ENCODE measurements at regions not wholly inside any gene's neighbourhood (a gene's known extent, or its start where the extent isn't known, plus 50 kb on each side); places are given as distances from the start of the nearest gene placed in this dataset.
A peak's percentile ranks its signal among the peaks of the same experiment; 100 is the strongest.

- no peaks in the 10 kb centered on the region for H3K4me1 ChIP-seq
- no peak for TF ChIP-seq CTCF (IDR thresholded peaks at IDR 0.05)
- FAIRE-seq (no peak), ATAC-seq (no peak), DNase-seq (no peak)
- WGBS, 2 donors = 80 to 89% methylated on average over 3 of the region's 3 CpGs
- no peaks in the 10 kb centered on the region for H3K27me3 ChIP-seq
- H3K4me3 ChIP-seq = no peak overlapping the region
- no peak overlapping the region for H3K27ac ChIP-seq
- no peaks in the 10 kb centered on the region for H3K36me3 ChIP-seq
- intact Hi-C loops (cut with DNase I) = no loop called here
- H3K9me3 ChIP-seq = no peaks in the 10 kb centered on the region
Observed at GRCh38 chr5:165202519-165202910, 1697.1 kb downstream of the MAT2B start.

GRCh38 chr5:165209101-165209727 lies 1703.8 kb downstream of the MAT2B start:
- no peaks in the 10 kb centered on the region for H3K36me3 ChIP-seq
- peak; percentile 17 to 65 (median 59) for TF ChIP-seq CTCF (IDR thresholded peaks at IDR 0.05)
- FAIRE-seq (peak; percentile 78), ATAC-seq (peak in 2 of 4 donors; percentile 40 to 49), DNase-seq (no peak)
- H3K4me1 ChIP-seq = no peaks in the 10 kb centered on the region
- H3K9me3 ChIP-seq = no peaks in the 10 kb centered on the region
- H3K27ac ChIP-seq = no peak overlapping the region
- intact Hi-C loops (cut with DNase I) = no loop called here
- H3K4me3 ChIP-seq = no peak overlapping the region
- no peaks in the 10 kb centered on the region for H3K27me3 ChIP-seq
- WGBS, 2 donors = 0 to 2% methylated on average over 1 of the region's 1 CpG

- H3K4me1 ChIP-seq = no peaks in the 10 kb centered on the region
- no peaks in the 10 kb centered on the region for H3K27me3 ChIP-seq
- TF ChIP-seq CTCF (IDR thresholded peaks at IDR 0.05) = no peak
- no peaks in the 10 kb centered on the region for H3K36me3 ChIP-seq
- WGBS, 2 donors = 55 to 74% methylated on average over 3 of the region's 3 CpGs
- H3K4me3 ChIP-seq = no peak overlapping the region
- H3K27ac ChIP-seq = no peak overlapping the region
- ATAC-seq (no peak), FAIRE-seq (no peak), DNase-seq (no peak)
- intact Hi-C loops (cut with DNase I) = no loop called here
- no peaks in the 10 kb centered on the region for H3K9me3 ChIP-seq
Observed at GRCh38 chr5:165224366-165225045, 1719.1 kb downstream of the MAT2B start.

GRCh38 chr5:165227515-165227914 lies 1722.1 kb downstream of the MAT2B start:
- FAIRE-seq (no peak), ATAC-seq (peak; percentile 38 to 60 (median 52)), DNase-seq (no peak)
- no peaks in the 10 kb centered on the region for H3K27me3 ChIP-seq
- WGBS, 2 donors = 61 to 67% methylated on average over 3 of the region's 3 CpGs
- peak in 1 of 4 donors; percentile 16 for TF ChIP-seq CTCF (IDR thresholded peaks at IDR 0.05)
- no peaks in the 10 kb centered on the region for H3K4me1 ChIP-seq
- no peak overlapping the region for H3K4me3 ChIP-seq
- intact Hi-C loops (cut with DNase I) = no loop called here
- H3K36me3 ChIP-seq = no peaks in the 10 kb centered on the region
- H3K27ac ChIP-seq = no peak overlapping the region
- H3K9me3 ChIP-seq = no peaks in the 10 kb centered on the region

GRCh38 chr5:165228184-165228583 lies 1722.8 kb downstream of the MAT2B start:
- H3K4me3 ChIP-seq = no peak overlapping the region
- intact Hi-C loops (cut with DNase I) = no loop called here
- no peaks in the 10 kb centered on the region for H3K9me3 ChIP-seq
- TF ChIP-seq CTCF (IDR thresholded peaks at IDR 0.05) = no peak
- 80 to 86% methylated on average over 1 of the region's 1 CpG for WGBS, 2 donors
- no peaks in the 10 kb centered on the region for H3K36me3 ChIP-seq
- no peak for FAIRE-seq
- no peak for DNase-seq
- no peaks in the 10 kb centered on the region for H3K4me1 ChIP-seq
- no peak for ATAC-seq
- H3K27me3 ChIP-seq = no peaks in the 10 kb centered on the region
- H3K27ac ChIP-seq = no peak overlapping the region

All from pancreas (tissue), 10 donors.